ENCODE measurements at regions not wholly inside any gene's neighbourhood (a gene's known extent, or its start where the extent isn't known, plus 50 kb on each side); places are given as distances from the start of the nearest gene placed in this dataset.

DNA sequence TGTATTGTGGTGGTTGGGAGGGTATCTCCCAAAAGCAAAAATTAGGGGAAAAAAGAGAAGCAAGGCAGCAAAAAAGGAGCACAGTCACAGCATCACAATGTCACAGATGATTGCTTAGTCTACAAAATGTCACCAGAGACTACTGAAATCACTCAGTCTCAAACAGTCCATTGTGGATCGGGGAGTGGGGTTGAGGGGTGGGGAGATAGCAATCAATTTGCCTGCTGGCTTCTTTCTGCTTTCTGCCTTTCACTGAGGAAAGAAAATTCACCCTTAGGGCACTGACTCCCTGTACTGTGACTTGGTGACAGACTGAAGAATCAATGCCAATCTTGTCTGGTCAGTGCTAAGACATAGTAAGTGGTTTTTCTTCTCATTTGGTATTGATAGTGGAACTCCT, 2127.1 kb upstream of the PCDH20 start:
- TF ChIP-seq, protein P1, sequence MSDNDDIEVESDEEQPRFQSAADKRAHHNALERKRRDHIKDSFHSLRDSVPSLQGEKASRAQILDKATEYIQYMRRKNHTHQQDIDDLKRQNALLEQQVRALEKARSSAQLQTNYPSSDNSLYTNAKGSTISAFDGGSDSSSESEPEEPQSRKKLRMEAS (IDR thresholded peaks at IDR 0.05; ENCODE audit: insufficient read depth, insufficient read length): no peak
- TF ChIP-seq POLR2AphosphoS5 (IDR thresholded peaks at IDR 0.05; ENCODE audit: insufficient read depth, low read depth, low read length) (no peak), JUN (IDR thresholded peaks at IDR 0.05; ENCODE audit: borderline replicate concordance, insufficient read depth, insufficient read length, low read depth) (no peak), EZH2 (IDR thresholded peaks at IDR 0.05; ENCODE audit: borderline replicate concordance, low read depth, low read length, severe bottlenecking) (no peak), FOS (IDR thresholded peaks at IDR 0.05; ENCODE audit: borderline replicate concordance, insufficient read depth, low read length) (no peak), POLR2A (IDR thresholded peaks at IDR 0.05; ENCODE audit: low read depth, low read length) (no peak), GATA2 (IDR thresholded peaks at IDR 0.05; ENCODE audit: insufficient read depth, insufficient read length, low read depth, low read length) (no peak), MYC (IDR thresholded peaks at IDR 0.05; ENCODE audit: low read depth, low read length) (no peak)
- TF ChIP-seq, protein P2, sequence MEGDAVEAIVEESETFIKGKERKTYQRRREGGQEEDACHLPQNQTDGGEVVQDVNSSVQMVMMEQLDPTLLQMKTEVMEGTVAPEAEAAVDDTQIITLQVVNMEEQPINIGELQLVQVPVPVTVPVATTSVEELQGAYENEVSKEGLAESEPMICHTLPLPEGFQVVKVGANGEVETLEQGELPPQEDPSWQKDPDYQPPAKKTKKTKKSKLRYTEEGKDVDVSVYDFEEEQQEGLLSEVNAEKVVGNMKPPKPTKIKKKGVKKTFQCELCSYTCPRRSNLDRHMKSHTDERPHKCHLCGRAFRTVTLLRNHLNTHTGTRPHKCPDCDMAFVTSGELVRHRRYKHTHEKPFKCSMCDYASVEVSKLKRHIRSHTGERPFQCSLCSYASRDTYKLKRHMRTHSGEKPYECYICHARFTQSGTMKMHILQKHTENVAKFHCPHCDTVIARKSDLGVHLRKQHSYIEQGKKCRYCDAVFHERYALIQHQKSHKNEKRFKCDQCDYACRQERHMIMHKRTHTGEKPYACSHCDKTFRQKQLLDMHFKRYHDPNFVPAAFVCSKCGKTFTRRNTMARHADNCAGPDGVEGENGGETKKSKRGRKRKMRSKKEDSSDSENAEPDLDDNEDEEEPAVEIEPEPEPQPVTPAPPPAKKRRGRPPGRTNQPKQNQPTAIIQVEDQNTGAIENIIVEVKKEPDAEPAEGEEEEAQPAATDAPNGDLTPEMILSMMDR (IDR thresholded peaks at IDR 0.05; ENCODE audit: extremely low read depth in 1 of 2, insufficient read depth in 1 of 2, low read depth in 1 of 2, low read length in 2 of 2): no peak
- H3K4me3 ChIP-seq (replicated peaks in 1 of 3; ENCODE audit: insufficient read depth in 1 of 3, low read depth in 1 of 3, low read length in 3 of 3): no peak overlapping the region
- H3K9ac ChIP-seq (replicated peaks; ENCODE audit: extremely low read depth, insufficient read depth, low read length): no peak overlapping the region
- dilution Hi-C loops (cut with MboI; ENCODE audit: extremely low pct_ligation_motif_present, low sequenced_read_pairs): no loop called here
- no peaks in the 10 kb centered on the region for H3K4me1 ChIP-seq (ENCODE audit: control insufficient read depth, extremely low read depth, insufficient read depth, low read length)
- CTCF ChIA-PET: no interaction called here
- no peaks in the 10 kb centered on the region for H3K79me2 ChIP-seq (ENCODE audit: control insufficient read depth, insufficient read depth, low read length)
- no peak overlapping the region for H3K27ac ChIP-seq (ENCODE audit: insufficient read depth, low read depth, low read length)
- no peak for DNase-seq (ENCODE audit: low read depth, low spot score)
- H4K20me1 ChIP-seq (replicated peaks; ENCODE audit: control insufficient read depth, extremely low read depth, insufficient read depth, low read length): no peaks in the 10 kb centered on the region
- no peak for FAIRE-seq
- no peaks in the 10 kb centered on the region for H3K27me3 ChIP-seq (ENCODE audit: control insufficient read depth in 2 of 2, insufficient read depth in 2 of 2, low read length in 2 of 2)
- H3K9me1 ChIP-seq (replicated peaks; ENCODE audit: control insufficient read depth, extremely low read depth, insufficient read depth, low read length): no peaks in the 10 kb centered on the region
- intact Hi-C loops (cut with micrococcal nuclease): no loop called here
- H3K4me2 ChIP-seq (ENCODE audit: insufficient read depth, low read length): no peak overlapping the region
- H3K36me3 ChIP-seq (ENCODE audit: control insufficient read depth in 2 of 2, extremely low read depth in 1 of 2, insufficient read depth in 2 of 2, low read length in 2 of 2): no peaks in the 10 kb centered on the region
- no peaks in the 10 kb centered on the region for H3K9me3 ChIP-seq (replicated peaks; ENCODE audit: control insufficient read depth, insufficient read depth, low read length)
- H2AFZ ChIP-seq (ENCODE audit: low read depth, low read length): no peak overlapping the region
- BruUV-seq (replicated peaks): no TSS peak
- POLR2A ChIA-PET: no interaction called here

All from endothelial cell of umbilical vein (primary cell).